Activated CD8-positive, alpha-beta memory T cell treated with anti-CD3 and anti-CD28 coated beads for 36 hours (primary cell): ENCODE measurements at regions not wholly inside any gene's neighbourhood (a gene's known extent, or its start where the extent isn't known, plus 50 kb on each side); places are given as distances from the start of the nearest gene placed in this dataset.

ENCODE experiments used
- CTCF ChIA-PET: fragments of 350-600 bp; sonication (Branson Sonifier 250); formaldehyde crosslinking; loops from one replicate; lab custom pipeline; 2021; ENCODE audit warnings: antibody characterized with exemption; lab: Charles Lee
- POLR2A ChIA-PET: fragments of 350-600 bp; sonication (Branson Sonifier 250); formaldehyde crosslinking; loops from one replicate; lab custom pipeline; 2021; ENCODE audit warnings: antibody characterized with exemption; lab: Charles Lee

DNA sequence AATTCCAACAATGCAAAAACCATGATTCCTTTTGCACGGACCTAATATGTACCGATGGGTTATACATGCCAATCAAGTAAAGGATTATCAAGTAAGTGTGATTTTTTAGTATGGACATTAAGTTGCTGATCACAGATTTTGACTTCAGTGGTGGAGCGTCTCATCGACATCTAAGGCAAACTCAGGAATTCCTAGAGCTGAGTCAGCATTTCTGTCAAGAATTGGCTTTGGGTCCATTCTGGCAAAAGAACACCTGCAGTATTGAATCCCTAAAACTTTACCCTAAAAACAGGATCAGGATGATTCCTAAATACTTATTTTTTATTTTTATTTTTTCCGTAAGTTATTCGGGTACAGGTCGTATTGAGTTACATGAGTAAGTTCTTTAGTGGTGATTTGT is 83.6 kb downstream of the HPGD start:
- ChIA-PET CTCF (no interaction called here), POLR2A (no interaction called here)

DNA sequence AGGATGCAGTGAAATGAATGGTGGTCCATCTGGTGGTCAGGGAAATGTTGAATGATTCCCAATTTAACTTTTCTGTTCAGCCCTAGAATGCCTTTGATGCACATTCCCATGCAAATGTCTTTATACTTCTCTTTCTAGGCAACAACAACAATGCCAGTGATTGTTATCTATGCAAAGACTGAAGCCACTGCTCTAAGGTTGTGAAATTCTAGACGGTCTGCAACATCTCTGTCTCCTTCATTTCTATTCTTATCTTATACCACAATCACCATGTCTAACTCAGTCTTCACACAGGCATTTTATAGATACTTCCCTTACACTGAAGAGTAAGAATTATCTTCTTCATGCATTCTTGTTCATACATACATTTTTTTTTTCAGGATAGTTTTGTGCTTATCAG is 84.5 kb downstream of the HPGD start:
- ChIA-PET POLR2A (no interaction called here), CTCF (no interaction called here)

DNA sequence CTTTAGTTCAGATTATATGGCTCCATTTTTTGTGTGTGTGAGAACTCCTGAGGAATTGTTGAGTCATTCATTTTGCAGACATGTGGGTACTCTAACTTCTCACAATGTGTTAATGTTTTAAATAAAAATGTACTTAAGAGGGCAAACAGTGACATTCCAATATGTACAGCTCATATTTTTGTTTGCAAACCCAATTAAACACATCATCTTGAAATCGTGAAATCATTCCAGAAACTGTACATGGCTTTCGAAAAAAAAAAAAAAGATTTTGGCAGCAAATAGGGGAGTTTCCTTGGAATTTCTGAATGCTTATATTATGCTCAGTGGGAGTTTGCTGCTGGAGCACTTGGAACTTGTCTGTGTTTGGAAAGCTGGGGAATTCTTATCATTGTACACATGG is 85.0 kb downstream of the HPGD start:
- POLR2A ChIA-PET, result no interaction called here
- CTCF ChIA-PET, result no interaction called here

DNA sequence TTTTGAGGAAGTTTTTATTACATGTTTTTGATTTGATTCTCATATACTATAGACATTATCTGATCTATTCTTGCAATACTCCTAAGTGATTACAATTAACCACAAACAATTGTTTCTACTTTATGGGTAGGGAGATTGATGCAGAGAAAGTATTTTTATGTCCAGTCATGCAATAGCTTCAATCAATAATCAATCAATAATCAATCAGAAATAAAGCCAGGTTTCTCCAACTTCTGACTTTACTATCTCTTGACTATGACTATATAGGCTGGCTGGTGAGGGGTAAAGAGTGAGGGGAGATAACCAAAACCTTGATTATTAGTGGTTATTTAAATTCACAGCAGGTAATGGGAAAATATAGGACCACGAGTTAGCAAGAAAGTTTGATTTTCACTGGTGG is 85.9 kb downstream of the HPGD start:
- ChIA-PET CTCF (no interaction called here), POLR2A (no interaction called here)

DNA sequence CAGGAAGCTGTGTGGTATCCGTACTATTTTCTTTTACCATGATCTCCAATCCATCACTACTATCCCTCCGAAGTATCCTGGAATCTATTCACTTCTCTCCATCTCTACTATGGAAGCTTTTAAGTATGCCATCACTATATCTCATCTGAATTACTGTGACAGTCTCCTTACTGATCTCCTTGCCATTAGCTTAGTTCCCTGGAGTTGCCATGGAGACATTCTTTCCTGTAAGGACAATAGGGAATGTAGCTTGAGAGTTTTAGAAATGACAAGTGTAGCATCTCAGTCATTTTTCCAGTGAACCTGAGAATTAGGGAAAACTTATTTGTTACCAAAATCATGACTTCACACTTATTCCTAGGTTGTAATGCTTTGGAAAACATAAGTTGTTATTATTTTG is 86.3 kb downstream of the HPGD start:
- CTCF ChIA-PET, result no interaction called here
- POLR2A ChIA-PET, result no interaction called here

DNA sequence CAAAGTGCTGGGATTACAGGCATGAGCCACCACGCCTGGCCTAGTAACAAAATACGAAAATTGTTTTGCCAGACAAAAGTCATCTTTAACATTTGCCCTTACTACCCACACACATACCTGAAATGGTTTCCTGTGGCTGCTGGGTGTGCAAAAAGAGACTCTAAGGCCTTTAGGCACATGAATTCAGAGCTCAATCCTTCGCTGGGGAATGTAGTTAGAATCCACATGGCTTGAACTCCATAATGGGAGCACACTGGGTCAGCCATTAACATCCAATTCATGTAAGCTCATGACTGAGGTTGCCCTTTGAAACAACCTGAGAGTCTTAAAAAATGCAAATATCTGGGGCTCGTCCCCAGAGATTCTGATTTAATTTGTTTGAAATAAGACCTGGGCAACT is 87.8 kb downstream of the HPGD start:
- POLR2A ChIA-PET, result no interaction called here
- CTCF ChIA-PET, result no interaction called here

DNA sequence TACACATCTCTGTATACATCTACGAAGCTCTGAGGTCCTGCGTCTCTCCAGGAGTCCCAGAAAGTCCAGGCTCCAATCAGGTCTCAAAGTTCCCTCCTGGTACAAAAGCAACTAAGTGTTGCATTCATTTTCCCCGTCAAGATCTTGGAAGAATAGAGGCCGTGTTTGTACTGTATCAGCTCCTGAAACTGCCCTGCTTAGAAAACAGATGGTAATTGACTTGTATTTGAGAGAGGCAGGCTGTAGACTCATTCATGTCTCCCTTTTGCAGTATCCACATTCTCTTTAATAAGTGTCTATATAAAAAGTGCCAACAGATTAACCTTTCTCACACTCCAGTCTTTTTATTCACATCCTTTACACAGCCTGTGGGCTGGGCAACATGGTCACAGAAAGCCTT is 91.7 kb downstream of the HPGD start:
- CTCF ChIA-PET, result no interaction called here
- POLR2A ChIA-PET, result no interaction called here

DNA sequence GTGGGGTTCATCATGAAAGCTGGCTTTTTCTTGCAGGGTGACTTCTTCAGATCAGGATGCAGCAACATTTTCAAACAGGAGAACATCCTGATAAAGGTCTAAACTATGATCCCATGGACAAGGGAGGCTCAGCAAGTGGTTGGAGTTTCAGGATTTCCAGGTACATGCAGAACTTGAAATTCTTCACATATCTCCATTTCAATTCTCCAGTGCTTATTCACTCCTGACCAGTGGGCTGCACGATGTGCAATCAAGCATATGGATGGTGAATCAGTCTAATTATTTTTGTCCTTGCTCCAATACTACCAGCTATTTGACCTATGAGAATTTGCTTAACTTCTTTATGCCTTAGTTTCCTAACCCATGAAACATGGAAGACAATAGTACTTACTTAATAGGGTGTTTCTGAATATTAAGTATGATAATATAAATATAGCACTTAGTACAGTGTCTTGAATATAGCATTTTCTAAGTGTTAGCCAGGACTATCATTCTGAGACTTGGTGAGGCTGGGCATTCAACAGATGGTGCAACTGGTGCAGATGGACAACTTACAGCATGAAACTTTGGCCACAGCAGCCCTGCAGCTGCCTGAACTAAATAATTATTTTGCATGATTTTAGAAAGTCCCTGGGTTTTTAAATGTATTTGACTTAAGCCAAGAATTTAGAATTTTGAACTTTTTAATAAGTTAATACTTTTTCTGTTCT is 92.4 kb downstream of the HPGD start:
- CTCF ChIA-PET, result no interaction called here

DNA sequence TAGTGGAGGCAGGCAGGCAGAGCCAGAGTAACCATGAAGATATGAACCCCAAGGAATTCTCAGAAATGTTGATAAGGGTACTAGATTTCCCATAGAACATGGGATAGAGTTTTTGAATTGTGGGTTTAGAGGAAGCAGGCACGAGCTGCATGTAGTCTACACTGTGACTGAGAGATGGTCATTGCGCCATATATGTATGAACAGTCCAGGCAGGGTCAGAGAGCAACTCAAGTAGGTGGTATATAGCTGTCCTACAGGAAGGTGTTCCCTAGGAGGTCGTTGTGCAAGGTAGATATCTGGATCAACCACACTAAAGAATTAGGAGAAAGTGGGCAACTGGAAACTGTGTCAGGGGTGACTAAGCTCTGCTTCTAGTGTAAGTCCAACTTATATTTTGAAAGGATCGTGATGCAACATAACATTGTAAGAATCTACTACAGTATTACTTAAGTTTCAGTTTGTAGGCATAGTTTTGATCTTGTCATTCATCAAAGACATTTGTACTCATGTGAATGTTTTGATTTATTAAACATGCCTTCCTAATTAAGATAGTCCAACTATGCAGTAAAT is 94.6 kb downstream of the HPGD start:
- ChIA-PET POLR2A (no interaction called here), CTCF (no interaction called here)

More for the DNA sequence above, 92.4 kb downstream of the HPGD start:
- POLR2A ChIA-PET, result no interaction called here

DNA sequence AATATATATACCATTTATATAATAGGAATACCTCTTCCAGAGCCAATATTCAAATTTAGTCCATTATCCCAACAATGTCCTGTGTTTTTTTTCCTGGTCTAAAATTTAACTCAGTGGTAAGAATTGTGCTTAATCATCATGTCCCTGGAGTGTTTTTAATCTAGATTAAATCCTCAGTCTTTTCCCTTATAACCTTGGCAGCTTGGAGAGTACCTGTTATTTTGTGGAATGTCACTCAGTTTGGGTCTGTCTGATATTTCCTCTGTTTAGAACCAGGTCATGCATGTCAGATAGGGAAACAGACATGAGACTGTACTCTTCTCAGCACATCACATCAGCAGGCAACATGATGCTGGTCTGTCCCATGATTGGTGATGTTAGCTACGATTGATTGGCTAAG is 96.6 kb downstream of the HPGD start:
- POLR2A ChIA-PET, result no interaction called here
- CTCF ChIA-PET, result no interaction called here

DNA sequence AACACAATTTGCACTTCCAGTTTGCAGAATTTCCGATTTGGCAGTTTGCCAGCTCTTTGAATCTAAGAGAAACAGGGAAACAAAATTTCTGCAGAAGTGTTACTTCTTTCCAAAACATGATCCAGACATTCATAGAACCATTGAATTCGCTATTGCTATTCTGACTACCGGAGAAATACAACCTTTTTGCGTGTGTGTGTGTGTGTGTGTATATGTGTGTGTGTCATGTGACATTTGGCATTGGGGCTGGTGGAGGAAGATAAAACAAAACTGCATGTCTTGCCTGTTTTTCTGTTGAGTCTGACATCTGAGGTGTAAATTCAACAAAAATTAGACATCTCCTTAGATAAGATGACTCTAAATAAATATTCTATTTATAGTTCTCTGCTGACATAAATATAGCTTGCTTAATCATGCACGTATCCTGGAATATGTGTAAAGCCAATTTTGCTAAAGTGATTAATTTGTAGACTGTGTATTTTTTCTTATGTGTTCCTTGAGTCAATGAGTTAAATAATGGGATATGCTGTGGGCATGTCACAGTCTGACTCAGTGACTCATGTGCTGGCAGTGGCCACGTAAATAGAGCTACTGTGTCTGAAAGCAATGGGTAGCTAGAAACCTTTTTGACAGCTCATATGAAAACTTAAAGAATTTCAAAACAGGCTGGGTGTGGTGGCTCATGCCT is 98.9 kb downstream of the HPGD start:
- ChIA-PET CTCF (no interaction called here), POLR2A (no interaction called here)

DNA sequence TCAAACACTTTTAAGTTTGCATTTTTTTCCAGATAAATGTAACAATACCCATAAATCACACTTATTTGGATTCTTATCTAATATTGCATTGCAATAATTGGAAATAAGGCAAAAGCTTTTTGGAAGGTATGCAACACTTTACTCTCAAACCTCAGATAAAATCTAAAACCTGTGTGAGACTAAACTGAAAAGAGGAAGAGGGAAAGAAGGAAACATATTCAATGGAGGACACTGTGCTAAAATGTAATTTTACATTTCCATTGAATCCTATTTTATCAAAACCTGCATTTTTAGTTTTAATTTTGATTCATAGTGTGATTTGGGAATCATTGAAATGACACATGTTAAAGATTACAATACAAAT is 99.4 kb downstream of the HPGD start:
- ChIA-PET POLR2A (no interaction called here), CTCF (no interaction called here)

DNA sequence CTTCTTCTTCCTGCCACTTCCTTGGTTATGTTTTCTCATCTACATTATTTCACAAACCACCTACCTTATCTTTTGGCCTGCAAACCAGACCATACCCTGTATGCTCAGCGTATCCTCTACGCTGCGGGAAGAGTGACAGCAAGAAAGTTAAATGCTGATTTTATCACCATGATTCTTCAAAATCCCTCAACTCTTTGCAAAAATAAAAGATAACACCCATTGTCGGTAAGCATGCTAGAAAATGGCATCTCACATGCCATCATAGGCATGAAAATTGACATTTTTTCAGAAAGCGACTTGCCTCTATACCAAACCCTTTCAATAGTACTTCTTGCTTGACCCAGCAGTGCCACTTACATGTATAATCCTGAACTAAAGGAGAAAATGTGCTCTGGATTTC is 102.0 kb downstream of the HPGD start:
- CTCF ChIA-PET, result no interaction called here
- POLR2A ChIA-PET, result no interaction called here

DNA sequence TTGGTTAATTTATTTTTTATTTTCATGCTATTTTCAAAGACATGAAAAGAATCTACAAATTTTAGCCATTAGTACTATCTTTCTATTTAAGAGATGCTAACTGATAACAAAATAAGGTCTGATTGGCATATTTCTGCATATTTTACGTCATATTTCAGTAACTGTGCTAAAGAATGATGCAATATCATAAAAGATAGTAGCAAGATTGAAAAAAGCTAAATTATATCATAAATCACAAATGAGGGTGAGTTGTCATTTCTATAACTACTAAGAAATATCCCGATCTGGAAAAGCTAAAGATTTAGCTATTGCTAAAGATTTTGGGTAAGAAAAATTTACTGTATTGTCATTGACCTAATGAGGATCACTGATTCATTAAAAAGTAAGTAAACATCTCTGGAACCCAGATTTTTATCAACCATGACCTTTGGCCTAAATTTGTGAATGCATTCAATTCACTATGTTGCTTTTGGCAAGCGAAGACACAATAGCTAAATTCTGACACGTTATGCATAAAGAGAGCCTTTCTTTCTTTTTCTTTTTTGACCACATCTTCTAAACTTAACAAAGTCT is 103.6 kb downstream of the HPGD start:
- POLR2A ChIA-PET, result no interaction called here
- CTCF ChIA-PET, result no interaction called here

DNA sequence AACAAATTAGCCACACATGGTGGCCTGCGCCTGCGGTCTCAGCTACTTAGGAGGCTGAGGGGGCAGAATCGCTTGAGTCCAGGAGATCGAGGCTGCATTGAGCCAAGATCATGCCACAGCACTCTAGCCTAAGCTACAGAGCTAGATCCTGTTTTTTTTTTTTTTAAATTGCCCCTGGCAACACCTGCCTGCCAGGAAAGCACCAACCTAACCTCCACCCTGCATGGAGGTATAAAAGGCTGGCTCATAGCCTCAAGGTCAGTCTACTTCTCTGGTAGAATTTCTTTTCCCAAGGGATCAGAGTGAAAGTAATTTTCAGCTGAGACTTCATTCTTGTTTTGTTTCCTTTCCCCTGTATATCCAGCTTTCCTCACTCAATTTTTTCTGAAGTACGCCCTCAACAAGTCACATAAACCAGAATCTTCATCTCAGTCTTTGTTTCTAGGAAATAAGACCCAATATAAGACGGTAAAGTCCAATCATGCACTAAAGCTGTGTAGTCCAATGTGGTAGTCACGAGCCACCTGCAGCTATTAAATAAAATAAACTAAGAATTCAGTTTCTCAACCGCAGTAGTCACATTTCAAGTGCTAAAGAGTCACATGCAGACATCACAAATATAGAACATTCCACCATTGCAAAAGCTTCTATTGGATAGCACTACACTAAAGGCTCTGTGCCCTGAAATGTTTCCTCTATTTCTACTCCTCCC is 113.3 kb downstream of the HPGD start:
- CTCF ChIA-PET, result interaction anchor here (0.7 kb wide), 1 partner anchor 1492 kb away, joined by 3 read pairs; no protein-coding TSS in a partner anchor

DNA sequence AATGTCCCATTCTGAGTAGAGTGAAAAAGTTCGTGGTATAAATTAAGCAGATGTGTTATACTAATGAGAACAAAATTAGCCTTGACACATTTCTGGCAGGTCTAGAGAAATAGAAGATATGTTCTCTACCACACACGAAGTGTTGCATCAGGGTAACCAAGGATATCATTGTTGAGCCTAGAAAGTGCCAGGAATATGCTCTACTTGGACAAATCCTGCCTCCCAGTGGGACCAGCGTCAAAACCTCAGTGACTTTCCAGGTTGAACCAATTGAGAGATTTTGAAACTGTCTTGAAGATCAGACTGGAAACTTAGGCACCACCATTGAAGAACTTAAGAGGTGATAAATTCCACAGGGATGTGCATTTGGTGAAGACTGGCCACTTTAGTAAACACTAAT is 115.9 kb downstream of the HPGD start:
- POLR2A ChIA-PET, result no interaction called here
- CTCF ChIA-PET, result no interaction called here

More for the DNA sequence above, 113.3 kb downstream of the HPGD start:
- POLR2A ChIA-PET, result no interaction called here

DNA sequence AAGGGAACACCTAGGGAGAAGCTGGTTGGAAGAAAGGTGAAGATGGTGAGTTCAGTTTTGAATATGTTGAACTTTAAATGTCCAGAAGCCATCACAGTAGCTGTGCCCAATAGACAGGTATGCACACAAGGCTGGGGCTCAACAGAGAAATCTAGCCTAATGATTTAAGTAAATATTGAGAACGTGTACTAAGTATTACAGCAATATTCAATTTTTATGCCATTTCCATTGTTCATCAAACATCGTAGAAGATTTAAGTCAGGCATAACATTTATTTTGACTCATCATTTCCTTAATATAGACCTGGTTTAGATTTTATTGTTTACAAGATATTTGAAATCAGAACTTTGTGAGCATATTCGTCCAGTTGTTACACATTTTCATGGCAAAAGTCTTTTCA is 116.4 kb downstream of the HPGD start:
- CTCF ChIA-PET, result no interaction called here
- POLR2A ChIA-PET, result no interaction called here

DNA sequence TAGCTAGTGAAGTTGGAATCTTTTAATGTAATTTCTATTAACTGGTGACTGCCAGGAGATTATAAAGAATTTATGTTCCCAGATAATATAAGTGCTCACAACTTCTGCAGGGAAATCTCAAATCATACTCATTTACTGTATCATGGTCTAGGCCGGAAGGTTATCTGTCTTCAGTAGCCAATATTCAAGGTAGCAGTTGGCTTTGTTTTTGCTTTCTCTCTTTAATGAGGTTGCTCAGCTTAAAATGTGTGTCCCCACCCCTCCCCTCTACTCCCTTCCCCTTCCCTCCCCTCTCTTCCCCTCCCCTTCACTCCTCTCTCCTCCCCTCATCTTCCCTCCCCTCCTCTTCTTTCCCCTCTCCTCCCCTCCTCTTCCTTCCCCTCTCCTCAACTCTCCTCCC is 117.6 kb downstream of the HPGD start:
- CTCF ChIA-PET, result no interaction called here
- POLR2A ChIA-PET, result no interaction called here

DNA sequence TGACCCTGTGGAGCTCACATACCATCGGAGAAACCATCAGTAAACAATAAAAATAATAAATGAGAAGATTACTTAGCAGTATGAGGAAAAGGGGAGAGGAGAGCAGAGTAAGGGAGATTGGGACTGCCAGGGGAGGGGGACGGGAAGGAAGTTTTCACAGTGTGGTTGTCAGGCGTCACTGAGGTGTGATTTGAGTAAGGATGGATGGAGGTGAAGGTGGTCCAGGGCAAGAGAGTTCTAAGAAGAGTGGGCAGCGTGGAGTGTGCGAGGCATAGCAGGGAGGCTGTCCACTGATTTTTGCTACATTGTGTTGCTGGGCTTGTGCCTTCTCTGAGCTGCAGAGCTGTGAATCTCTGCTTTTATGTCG is 119.1 kb downstream of the HPGD start:
- POLR2A ChIA-PET, result interaction anchor here (0.6 kb wide), 1 partner anchor 208 kb away, joined by 3 read pairs; no protein-coding TSS in a partner anchor
- CTCF ChIA-PET, result no interaction called here

DNA sequence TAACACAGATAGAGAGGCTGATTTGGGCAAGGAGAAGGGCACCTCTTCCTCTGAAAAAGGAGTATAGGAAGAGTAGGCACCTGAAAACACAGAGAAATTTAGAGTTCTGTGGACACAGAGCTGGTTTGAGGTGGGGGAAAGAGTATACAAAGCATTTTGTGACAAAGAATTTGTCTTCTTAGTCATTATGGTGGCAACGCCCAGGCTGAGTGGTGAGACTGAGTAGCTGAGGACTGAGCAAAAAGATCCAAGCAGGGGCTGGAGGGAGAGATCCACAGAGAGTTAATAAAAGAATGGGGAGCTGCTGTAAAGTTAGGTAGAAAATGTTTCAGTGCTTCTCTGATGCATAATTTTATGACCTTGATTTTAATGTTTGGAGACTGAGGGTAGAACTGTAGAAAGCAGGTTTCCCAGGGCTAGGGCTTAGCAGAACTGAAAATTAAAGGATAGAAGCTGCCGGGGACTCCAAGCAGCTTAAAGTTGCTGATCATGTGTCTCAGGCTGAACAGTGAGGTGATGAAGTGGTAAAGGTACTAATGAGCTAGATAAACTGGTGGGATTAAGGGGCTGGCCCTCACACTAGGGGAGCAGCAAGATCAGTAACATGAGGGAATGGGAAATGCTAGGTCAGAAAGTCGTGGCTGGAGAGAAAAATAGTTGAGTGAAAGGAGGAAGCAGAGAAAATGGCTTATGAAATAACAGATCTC is 118.9 kb downstream of the CEP44 start:
- CTCF ChIA-PET, result no interaction called here
- POLR2A ChIA-PET, result no interaction called here
